GM18858 (cell line): ENCODE measurements at regions not wholly inside any gene's neighbourhood (a gene's known extent, or its start where the extent isn't known, plus 50 kb on each side); places are given as distances from the start of the nearest gene placed in this dataset.
"Not testable (repeated sequence)": the region's sequence is repeated elsewhere in the genome, so short reads cannot be mapped to it uniquely, and the experiment has no call there.

Source experiments
- ATAC-seq: cut with Tn5 transposase; IDR thresholded peaks from one replicate; pipeline ENCODE4 v1.9.1; 2021; ENCODE audit not compliant: unreplicated experiment

GRCh38 chr4:158397781-158398180, 123.9 kb upstream of the RXFP1 start:
- ATAC-seq = no peak

- ATAC-seq = not testable (repeated sequence)
Measured at GRCh38 chr4:158407961-158408360, 113.7 kb upstream of the RXFP1 start.

- ATAC-seq = no peak
Measured at GRCh38 chr4:158410272-158410671, 111.4 kb upstream of the RXFP1 start.

- no peak for ATAC-seq
Measured at GRCh38 chr4:158411269-158411668, 110.4 kb upstream of the RXFP1 start.

GRCh38 chr4:158418679-158419078, 103.0 kb upstream of the RXFP1 start:
- not testable (repeated sequence) for ATAC-seq

DNA sequence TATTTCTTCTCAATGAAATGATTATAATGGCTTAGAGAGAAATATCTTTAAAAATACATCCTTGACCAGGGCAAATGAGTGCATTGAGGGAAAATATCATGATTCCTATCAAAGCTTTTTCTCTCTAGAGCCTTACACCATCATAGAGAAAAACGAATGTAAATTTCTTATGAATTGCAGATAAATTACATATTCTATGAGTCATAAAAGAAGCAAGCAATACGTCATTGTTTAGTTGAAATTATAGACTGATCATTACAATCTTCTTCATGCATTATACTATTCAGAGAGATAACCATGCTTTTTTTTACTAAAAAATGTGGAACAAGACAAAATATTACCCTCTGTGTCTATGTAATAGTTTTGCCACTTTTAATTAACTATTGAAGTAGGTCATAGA, 100.9 kb upstream of the RXFP1 start:
- ATAC-seq = no peak

DNA sequence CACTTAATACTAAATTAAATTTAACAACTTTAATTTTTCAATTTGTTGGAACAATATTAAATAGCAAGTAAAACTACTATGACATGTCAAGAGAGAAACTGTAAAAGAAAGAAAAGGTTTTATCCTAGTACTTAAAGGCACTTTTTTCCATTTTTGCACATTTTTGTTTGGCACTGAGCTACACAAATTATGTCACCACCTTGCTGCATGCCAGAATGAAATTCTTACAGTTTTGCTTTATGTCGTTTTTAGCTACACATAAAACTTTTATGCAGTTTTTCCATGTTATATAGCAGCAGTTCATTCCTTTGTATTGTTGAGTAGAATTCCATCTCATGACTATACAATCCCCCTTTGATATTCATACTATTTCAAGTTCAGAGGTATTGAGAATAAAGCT, 99.1 kb upstream of the RXFP1 start:
- ATAC-seq = no peak

GRCh38 chr4:158428242-158428641, 93.4 kb upstream of the RXFP1 start:
- ATAC-seq = no peak

- no peak for ATAC-seq
Measured at GRCh38 chr4:158442736-158443135, 78.9 kb upstream of the RXFP1 start.

DNA sequence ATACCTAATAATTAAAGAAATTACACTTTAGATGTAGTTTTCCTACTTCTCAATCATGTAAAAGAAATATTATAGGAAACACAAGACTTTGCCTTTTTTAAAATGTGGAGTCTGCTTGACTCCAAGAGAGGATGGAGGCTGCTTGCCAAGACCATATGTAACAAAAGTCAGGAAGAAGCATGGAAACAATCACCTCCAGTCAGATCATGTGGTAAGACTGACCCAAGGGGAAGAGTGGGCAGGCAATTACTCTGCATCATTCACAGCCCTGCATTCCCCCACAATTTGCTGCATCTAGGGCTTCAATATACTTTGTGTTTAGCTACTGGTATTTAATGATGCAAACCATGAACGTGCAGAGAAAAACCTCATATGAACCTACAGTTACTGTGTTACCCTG, 78.0 kb upstream of the RXFP1 start:
- no peak for ATAC-seq

- no peak for ATAC-seq
Measured at GRCh38 chr4:158444621-158445020, 77.1 kb upstream of the RXFP1 start.

GRCh38 chr4:158446106-158446505, 75.6 kb upstream of the RXFP1 start:
- no peak for ATAC-seq

DNA sequence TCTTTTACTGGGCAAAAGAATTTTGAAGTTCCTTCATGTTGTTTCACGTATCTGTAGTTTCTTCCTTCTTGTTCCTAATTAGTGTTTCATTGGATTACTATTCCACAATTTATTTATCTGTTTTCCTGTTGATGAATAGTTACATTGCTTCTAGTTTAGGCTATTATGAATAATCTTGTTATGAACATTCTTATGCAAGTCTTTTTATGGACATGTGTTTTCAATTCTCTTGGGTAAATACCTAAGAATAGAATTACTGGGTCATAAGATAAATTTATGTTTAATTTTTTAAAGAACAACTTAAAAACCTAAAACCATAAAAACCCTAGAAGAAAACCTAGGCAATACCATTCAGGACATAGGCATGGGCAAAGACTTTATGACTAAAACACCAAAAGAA, 70.9 kb upstream of the RXFP1 start:
- ATAC-seq = no peak

DNA sequence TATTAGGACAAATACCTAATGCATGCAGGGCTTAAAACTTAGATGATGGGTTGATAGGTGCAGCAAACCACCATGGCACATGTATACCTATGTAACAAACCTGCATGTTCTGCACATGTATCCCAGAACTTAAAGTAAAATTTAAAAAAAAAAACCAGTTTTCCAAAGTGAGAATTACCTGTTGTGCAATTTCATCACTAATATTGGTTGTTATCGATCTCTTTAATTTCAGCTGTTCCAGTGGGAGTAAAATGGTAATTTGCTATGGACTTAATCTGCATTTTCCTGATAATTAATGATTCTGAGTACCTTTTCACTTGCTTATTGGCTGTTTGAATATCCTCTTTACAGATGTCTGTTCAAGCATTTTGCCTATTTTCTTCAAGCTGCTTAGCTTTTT, 69.6 kb upstream of the RXFP1 start:
- not testable (repeated sequence) for ATAC-seq

DNA sequence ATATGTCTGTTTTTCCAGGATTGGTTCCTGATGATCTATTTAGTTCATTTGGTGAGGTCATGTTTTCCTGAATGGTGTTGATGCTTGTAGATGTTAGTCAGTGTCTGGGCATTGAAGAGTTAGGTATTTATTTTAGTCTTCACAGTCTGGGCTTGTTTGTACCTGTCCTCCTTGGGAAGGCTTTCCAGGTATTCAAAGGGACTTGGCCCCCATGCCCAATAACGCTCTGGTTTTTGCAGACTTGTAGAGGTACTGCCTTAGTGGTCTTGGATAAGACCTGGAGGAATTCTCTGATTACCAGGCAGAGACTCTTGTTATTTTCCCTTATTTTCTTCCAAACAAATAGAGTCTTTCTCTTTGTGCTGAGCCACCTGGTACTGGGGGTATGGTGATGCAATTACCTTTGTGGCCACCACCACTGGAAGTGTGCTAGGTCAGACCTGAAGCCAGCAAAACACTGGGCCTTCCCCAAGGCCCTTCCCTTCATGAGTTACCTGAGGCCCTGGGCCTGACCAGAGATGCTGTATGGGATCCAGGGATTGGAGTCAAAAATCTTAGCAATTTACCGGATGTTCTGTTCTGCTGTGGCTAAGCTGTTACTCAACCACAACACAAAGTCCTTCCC, 63.3 kb upstream of the RXFP1 start:
- ATAC-seq = no peak

DNA sequence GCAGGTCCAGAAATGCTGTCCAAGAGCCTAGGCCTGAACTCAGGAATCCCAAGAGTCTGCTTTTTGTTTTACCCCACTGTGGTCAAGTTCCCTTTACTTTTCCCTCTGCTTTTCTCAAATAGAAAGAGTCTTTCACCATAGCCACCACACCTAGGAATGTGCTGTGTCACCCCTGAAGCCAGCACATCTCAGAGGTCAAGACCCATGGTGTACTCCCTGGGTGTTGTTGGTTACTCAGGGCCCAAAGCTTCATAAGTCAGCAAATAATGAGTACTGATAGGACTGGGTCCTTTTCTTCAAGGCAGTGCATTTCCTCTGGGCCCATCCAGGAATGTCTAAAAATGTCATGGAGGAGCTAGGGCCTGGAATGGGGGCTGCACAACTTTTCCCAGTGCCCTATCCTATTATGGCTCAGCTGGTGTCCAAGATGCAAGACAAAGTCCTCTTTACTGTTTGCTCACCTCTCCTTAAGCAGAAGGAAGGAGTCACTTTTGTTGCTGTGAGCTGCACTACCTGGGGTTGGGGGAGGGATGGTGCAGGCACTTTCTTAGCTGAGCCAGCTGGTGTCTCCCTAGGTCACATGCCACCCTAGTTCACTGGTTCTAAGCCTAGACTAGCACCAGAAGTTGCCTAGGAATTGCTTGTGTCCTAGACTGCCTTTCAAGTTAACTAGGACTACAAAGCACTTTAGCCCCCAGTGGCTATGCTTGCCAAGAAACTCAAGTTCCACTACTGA, 62.4 kb upstream of the RXFP1 start:
- ATAC-seq = no peak

DNA sequence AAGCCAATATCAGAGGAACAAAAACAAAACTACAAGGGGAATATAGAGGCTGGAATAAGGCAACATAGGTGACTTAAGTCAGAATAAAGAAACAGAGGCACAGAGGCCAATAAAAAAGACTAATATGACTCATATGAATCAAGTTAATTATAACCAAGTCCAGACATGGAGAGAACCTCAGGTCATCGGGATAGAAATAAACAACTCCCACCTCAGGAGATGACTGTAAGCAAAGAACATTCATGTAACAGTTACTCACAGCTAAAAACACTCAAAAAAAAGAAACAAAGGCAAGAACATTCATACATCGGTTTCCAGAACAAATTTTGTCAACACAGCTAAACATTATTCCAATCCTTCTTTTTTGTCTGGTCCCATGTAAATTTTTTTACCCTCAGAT, 60.3 kb upstream of the RXFP1 start:
- no peak for ATAC-seq

- ATAC-seq = no peak
Measured at GRCh38 chr4:158462611-158463010, 59.1 kb upstream of the RXFP1 start.
